ENCODE measurements at regions not wholly inside any gene's neighbourhood (a gene's known extent, or its start where the extent isn't known, plus 50 kb on each side); places are given as distances from the start of the nearest gene placed in this dataset.

GRCh38 chr13:37364007-37364406, 234.6 kb downstream of the POSTN start:
- DNase-seq (ENCODE audit: low read depth), result no peak
- no peak for TF ChIP-seq CTCF (conservative IDR thresholded peaks at IDR 0.05; ENCODE audit: low read depth, low read length)
- H3K4me3 ChIP-seq (ENCODE audit: low read depth, low read length), result no peak overlapping the region

- no peak overlapping the region for H3K4me3 ChIP-seq (ENCODE audit: low read depth, low read length)
- TF ChIP-seq CTCF (conservative IDR thresholded peaks at IDR 0.05; ENCODE audit: low read depth, low read length), result no peak
- no peak for DNase-seq (ENCODE audit: low read depth)
These were observed 237.0 kb downstream of the POSTN start for GRCh38 chr13:37361608-37362007.

GRCh38 chr13:37360556-37360955, 238.0 kb downstream of the POSTN start:
- DNase-seq (ENCODE audit: low read depth), result no peak
- no peak for TF ChIP-seq CTCF (conservative IDR thresholded peaks at IDR 0.05; ENCODE audit: low read depth, low read length)
- no peak overlapping the region for H3K4me3 ChIP-seq (ENCODE audit: low read depth, low read length)

GRCh38 chr13:37357548-37357947, 241.0 kb downstream of the POSTN start:
- no peak for TF ChIP-seq CTCF (conservative IDR thresholded peaks at IDR 0.05; ENCODE audit: low read depth, low read length)
- H3K4me3 ChIP-seq (ENCODE audit: low read depth, low read length), result no peak overlapping the region
- no peak for DNase-seq (ENCODE audit: low read depth)

- DNase-seq (ENCODE audit: low read depth), result no peak
- no peak for TF ChIP-seq CTCF (conservative IDR thresholded peaks at IDR 0.05; ENCODE audit: low read depth, low read length)
- no peak overlapping the region for H3K4me3 ChIP-seq (ENCODE audit: low read depth, low read length)
These were observed 244.7 kb downstream of the POSTN start for GRCh38 chr13:37353911-37354310.

- no peak for DNase-seq (ENCODE audit: low read depth)
- H3K4me3 ChIP-seq (ENCODE audit: low read depth, low read length), result no peak overlapping the region
- no peak for TF ChIP-seq CTCF (conservative IDR thresholded peaks at IDR 0.05; ENCODE audit: low read depth, low read length)
These were observed 245.7 kb upstream of the CSNK1A1L start for GRCh38 chr13:37351211-37351610.

GRCh38 chr13:37349916-37350315, 244.5 kb upstream of the CSNK1A1L start:
- no peak overlapping the region for H3K4me3 ChIP-seq (ENCODE audit: low read depth, low read length)
- DNase-seq (ENCODE audit: low read depth), result peak; percentile 12
- TF ChIP-seq CTCF (conservative IDR thresholded peaks at IDR 0.05; ENCODE audit: low read depth, low read length), result no peak

All from choroid plexus epithelial cell (primary cell).